ENCODE measurements at regions not wholly inside any gene's neighbourhood (a gene's known extent, or its start where the extent isn't known, plus 50 kb on each side); places are given as distances from the start of the nearest gene placed in this dataset.
"Not testable (repeated sequence)": the region's sequence is repeated elsewhere in the genome, so short reads cannot be mapped to it uniquely, and the experiment has no call there.

DNA sequence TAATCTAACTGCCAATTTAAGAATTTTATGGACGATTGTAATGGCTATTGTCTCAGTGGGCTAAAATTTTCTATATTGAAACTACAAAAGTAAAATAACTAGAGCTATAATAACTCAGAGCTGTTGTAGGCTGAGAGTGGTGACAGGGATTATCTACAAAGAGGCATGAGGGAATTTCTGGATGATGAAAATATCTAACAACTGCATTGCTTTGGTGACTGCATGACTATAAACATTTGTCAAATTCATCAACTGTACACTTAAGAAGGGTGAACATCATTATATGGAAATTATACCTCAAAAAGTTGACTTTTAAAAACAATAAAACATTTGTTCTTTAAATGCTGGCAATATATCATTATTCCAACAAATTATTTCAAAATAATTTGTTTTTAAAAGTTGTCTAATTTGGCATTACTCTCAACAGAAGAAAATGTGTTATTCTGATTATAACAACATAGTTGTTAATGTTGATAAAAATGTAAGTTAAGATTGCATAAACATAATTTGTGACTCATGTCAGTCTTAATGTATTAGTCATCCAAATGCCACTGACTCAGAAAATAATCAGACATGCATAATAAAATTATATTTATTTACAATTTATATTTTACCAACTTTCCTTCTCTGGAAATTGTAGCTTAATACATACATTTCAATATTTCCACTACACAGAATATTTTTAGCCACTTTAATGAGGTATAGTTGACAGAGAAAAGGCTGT lies 865.1 kb upstream of the VRK2 start:
- ATAC-seq: no peak

GRCh38 chr2:57182916-57183315 lies 863.7 kb upstream of the VRK2 start:
- ATAC-seq: no peak

- no peak for ATAC-seq
These were observed 861.0 kb upstream of the VRK2 start for GRCh38 chr2:57185568-57185967.

DNA sequence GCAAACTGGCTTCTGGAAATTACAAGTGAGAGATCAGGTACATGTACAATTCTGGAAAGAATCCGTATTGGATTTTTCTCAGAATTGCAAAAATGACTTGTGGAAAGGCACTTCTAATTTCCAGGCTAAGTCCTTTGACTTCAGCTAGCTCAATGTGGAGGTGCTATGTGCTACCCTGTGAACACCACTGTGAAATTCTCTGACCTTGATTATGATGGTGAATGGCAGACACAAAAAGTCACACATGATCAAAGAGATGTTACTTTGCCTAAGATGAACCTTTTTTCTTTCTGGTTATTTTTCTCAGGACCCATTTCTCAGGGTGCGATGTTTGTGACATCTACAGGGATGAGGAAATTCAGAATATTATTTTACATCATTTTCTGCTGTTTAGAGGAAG lies 856.6 kb upstream of the VRK2 start:
- ATAC-seq: no peak

DNA sequence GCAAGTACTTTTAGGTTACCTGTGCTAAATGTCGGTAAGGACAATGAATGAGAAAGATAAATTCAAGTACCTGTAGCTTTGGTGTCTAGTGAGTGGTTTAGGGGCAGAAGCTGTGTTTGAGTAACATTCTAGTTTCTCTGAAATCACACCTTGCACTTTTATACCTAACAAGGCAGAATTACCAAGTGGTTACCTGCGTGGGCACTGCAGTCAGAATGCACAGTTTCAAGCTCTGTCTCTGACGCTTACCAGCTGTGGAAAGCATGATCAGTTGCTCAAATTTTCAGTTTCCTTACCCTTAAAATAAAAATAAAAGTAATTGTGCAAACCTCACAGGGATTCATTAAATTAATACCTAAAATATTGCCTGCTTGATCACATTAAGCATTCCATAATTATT lies 846.9 kb upstream of the VRK2 start:
- no peak for ATAC-seq

GRCh38 chr2:57204364-57204763 lies 842.2 kb upstream of the VRK2 start:
- no peak for ATAC-seq

- no peak for ATAC-seq
These were observed 841.4 kb upstream of the VRK2 start for GRCh38 chr2:57205241-57205640.

- ATAC-seq: no peak
These were observed 839.4 kb upstream of the VRK2 start for GRCh38 chr2:57207191-57207590.

- ATAC-seq: no peak
These were observed 836.8 kb upstream of the VRK2 start for GRCh38 chr2:57209799-57210198.

GRCh38 chr2:57210855-57211254 lies 835.8 kb upstream of the VRK2 start:
- no peak for ATAC-seq

GRCh38 chr2:57217013-57217412 lies 829.6 kb upstream of the VRK2 start:
- ATAC-seq: no peak

DNA sequence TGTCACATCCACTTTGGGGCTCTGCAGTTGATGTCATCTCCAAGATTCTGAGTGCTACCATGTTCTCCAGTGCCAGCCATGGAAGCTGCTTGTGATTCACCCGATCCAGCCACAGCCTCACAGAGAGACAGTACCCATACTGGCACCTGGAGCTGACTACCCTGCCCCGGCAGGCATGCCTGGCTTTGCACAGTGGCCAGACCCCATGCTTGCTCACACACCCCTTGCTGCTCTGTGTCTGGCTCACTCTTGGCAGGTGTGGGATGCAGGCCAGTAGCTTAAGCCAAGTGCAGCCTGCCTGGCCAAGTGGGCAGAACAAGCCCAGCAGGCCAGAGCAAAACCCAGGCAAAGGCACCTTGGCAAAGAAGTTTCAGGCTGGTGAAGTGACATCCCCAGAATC lies 828.4 kb upstream of the VRK2 start:
- ATAC-seq: no peak

GRCh38 chr2:57229706-57230105 lies 816.9 kb upstream of the VRK2 start:
- ATAC-seq: not testable (repeated sequence)

- not testable (repeated sequence) for ATAC-seq
These were observed 814.3 kb upstream of the VRK2 start for GRCh38 chr2:57232341-57232740.

DNA sequence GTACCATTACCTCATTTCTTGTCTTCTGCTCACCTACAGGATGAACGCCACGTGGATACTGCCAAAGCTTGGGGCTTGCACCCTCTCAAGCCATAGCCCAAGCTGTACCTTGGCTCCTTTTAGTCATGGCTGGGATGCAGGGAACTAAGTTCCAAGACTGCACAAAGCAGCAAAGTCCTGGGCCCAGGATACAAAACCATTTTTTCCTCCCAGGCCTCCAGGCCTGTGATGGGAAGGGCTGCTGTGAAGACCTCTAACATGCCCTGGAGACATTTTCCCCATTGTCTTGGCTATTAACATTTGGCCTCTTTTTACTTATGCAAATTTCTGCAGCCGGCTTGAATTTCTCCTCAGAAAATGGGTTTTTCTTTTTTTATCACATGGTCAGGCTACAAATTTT lies 795.1 kb upstream of the VRK2 start:
- ATAC-seq: not testable (repeated sequence)

GRCh38 chr2:57276408-57276807 lies 770.2 kb upstream of the VRK2 start:
- not testable (repeated sequence) for ATAC-seq

GRCh38 chr2:57278451-57278850 lies 768.2 kb upstream of the VRK2 start:
- ATAC-seq: no peak

GRCh38 chr2:57291209-57291608 lies 755.4 kb upstream of the VRK2 start:
- ATAC-seq: no peak

DNA sequence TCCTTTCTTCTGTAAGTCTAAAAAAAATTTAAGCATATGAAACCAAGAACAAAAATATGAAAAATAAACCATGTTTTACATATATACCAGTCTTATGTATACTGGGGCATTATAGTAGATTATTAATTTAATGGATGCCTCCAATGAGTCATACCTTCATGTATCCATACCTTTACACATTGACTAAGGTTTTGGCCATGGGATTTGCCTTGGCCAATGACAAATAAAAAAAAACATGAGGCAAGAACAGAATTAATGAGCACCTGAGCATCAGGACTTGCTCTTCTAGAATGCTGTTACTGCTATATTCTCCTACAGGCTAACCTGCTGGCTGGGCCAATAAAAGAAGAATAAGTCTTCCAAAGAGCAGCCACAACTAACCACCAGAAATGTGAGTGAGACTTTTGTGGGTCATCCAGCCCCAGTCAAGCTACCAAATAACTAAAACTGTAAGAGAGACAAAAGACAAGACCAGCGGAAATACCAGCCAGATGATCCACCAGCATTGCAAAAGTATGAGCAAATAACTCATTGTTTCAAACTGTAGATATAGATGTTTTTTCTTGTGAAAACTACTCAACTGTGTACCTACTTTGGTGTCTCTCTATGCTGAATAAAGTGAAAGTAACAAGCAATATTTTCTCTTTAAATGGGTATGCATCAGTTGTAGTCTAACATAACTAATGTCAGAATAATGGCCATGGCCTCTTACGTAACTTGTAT lies 749.6 kb upstream of the VRK2 start:
- no peak for ATAC-seq

DNA sequence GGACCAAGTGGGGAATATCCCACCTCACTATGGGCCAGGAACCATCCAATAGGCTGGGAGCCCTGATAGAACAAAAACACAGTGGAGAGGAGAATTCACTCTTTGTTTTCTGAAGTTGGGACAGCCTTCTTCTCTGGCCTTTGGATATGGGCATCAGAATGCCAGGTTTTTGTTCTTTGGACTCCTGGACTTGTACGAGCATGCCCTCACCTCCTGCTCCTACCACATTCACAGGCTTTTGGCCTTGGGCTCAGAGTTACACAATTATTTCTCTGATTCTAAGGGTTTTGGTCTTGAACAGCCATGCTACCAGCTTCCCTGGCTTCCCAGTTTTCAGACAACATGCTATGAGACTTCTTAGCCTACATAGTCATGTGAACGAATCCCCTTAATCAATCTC lies 732.9 kb upstream of the VRK2 start:
- ATAC-seq: no peak

- no peak for ATAC-seq
These were observed 731.9 kb upstream of the VRK2 start for GRCh38 chr2:57314682-57315081.

DNA sequence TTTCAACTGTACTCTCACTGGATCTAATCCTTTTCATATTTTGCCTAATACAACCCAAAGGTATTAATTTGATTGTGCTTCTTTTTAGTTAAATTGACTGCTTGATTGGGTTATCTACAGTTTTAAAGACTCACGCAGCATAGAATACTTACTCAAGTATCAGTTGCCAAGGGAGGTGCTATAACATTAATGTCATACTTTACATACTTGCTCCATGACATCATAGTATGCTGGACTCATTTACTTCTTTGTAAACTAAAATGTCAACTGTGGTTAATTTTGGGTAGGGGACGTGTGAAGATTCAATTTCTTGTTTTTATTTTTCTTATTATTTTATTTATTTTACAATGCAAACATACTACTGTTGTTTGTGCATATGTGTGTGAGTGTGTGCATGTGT lies 716.2 kb upstream of the VRK2 start:
- no peak for ATAC-seq

GRCh38 chr2:57333221-57333620 lies 713.4 kb upstream of the VRK2 start:
- no peak for ATAC-seq

DNA sequence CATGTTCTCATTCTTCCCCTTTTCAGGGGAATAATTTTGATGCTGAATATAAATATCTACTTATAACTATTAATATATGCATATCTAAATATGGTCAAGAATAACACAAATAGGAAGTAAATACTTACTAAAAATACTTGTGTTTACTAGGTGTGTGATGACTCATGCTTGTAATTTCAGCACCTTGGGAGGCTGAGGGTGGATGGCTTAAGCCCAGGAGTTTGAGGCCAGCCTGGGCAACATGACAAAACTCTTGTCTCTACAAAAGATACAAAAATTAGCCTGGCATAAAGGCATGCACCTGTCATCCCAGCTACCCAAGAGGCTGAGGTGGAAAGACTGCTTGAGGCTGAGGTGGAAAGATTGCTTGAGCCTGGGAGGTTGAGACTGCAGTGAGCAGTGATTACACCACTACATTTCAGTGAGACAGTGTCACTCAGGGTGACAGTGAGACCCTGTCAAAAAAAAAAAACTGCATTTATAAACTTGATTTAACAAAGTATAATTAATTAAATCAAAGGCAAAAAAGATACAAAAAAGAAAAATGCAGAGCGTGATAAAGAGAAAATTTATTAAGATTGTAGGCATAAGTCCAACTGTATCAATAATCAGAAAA lies 703.1 kb upstream of the VRK2 start:
- ATAC-seq: no peak

Data from esophagus mucosa (tissue), 1 donor.